ACC112 (cell line): ENCODE measurements at regions not wholly inside any gene's neighbourhood (a gene's known extent, or its start where the extent isn't known, plus 50 kb on each side); places are given as distances from the start of the nearest gene placed in this dataset.
"Not testable (repeated sequence)": the region's sequence is repeated elsewhere in the genome, so short reads cannot be mapped to it uniquely, and the experiment has no call there.

ENCODE experiments used
- H2AFZ ChIP-seq: fragments of 200-600 bp; sonication (generic); one replicate; pipeline ENCODE4 v1.6.0; 2017; ENCODE audit warnings: antibody characterized with exemption, low read length; ENCODE audit not compliant: unreplicated experiment
- H3K27ac ChIP-seq: fragments of 200-600 bp; sonication (generic); 2 replicates; pipeline ENCODE4 v1.5.1; 2014; ENCODE audit warnings: low read depth, mild to moderate bottlenecking, antibody characterized with exemption, low read length, moderate library complexity
- H3K27me3 ChIP-seq: fragments of 200-600 bp; sonication (generic); 2 replicates; pipeline ENCODE4 v1.6.1; 2014; ENCODE audit warnings: mild to moderate bottlenecking, antibody characterized with exemption, low read length, moderate library complexity, mixed read lengths; ENCODE audit not compliant: insufficient read depth
- H3K36me3 ChIP-seq: fragments of 200-600 bp; sonication (generic); 2 replicates; pipeline ENCODE4 v1.6.1; 2016; ENCODE audit warnings: mild to moderate bottlenecking, antibody characterized with exemption, low read length, moderate library complexity, mixed read lengths; ENCODE audit not compliant: insufficient read depth
- H3K4me1 ChIP-seq: fragments of 200-600 bp; sonication (generic); one replicate; pipeline ENCODE4 v1.6.1; 2016; ENCODE audit warnings: low read length, mixed read lengths; ENCODE audit not compliant: insufficient read depth, unreplicated experiment, control insufficient read depth
- H3K4me3 ChIP-seq: fragments of 200-600 bp; sonication (generic); 2 replicates; pipeline ENCODE4 v1.5.1; 2014; ENCODE audit warnings: mild to moderate bottlenecking, low read depth, low read length
- H3K79me2 ChIP-seq: fragments of 200-600 bp; sonication (generic); one replicate; pipeline ENCODE4 v1.6.0; 2016; ENCODE audit warnings: low read length; ENCODE audit not compliant: control insufficient read depth, unreplicated experiment, insufficient read depth

- Histone ChIP-seq H3K27me3 (peaks cover 13% of the 10 kb centered on the region), H3K36me3 (no peaks in the 10 kb centered on the region), H3K4me3 (no peak overlapping the region), H3K79me2 (no peaks in the 10 kb centered on the region), H3K27ac (no peak overlapping the region), H3K4me1 (peaks cover 4% of the 10 kb centered on the region), H2AFZ (no peak overlapping the region)
Measured at GRCh38 chr12:4144676-4145075, 128.9 kb upstream of the CCND2 start.

- Histone ChIP-seq H3K4me3 (no peak overlapping the region), H3K4me1 (peaks cover 4% of the 10 kb centered on the region), H2AFZ (no peak overlapping the region), H3K27me3 (peaks cover 13% of the 10 kb centered on the region), H3K79me2 (no peaks in the 10 kb centered on the region), H3K36me3 (no peaks in the 10 kb centered on the region), H3K27ac (no peak overlapping the region)
Measured at GRCh38 chr12:4143896-4144295, 129.7 kb upstream of the CCND2 start.

GRCh38 chr12:4141348-4142270 is 132.0 kb upstream of the CCND2 start:
- H2AFZ ChIP-seq, result no peak overlapping the region
- no peaks in the 10 kb centered on the region for H3K79me2 ChIP-seq
- peaks cover 4% of the 10 kb centered on the region for H3K4me1 ChIP-seq
- no peak overlapping the region for H3K27ac ChIP-seq
- no peak overlapping the region for H3K4me3 ChIP-seq
- H3K36me3 ChIP-seq, result no peaks in the 10 kb centered on the region
- H3K27me3 ChIP-seq, result peaks cover 10% of the 10 kb centered on the region; the same call in 1 of the 2 replicates

- Histone ChIP-seq H3K27me3 (peaks cover 10% of the 10 kb centered on the region; the same call in 1 of the 2 replicates), H3K36me3 (no peaks in the 10 kb centered on the region), H3K79me2 (no peaks in the 10 kb centered on the region), H3K4me1 (peaks cover 7% of the 10 kb centered on the region), H3K4me3 (no peak overlapping the region), H2AFZ (no peak overlapping the region), H3K27ac (no peak overlapping the region)
Measured at GRCh38 chr12:4140581-4141301, 132.8 kb upstream of the CCND2 start.

DNA sequence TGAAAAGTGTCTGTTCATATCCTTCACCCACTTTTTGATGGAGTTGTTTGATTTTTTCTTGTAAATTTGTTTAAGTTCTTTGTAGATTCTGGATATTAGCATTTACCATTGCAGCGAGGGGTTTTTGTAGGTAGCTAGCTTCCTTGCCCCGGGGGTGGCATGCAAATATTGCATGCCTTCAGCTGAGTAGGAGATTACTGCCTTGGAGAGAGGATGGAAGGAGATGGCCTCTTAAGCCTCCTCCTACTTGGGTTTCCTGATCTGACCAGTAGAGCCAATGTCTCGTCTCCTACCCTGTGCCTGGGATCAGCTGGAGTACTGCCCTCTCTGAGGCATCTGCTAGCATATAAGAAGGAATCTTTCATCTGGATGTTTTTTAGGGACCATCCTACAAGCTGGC is 134.4 kb upstream of the CCND2 start:
- Histone ChIP-seq H3K79me2 (no peaks in the 10 kb centered on the region), H3K27me3 (peaks cover 10% of the 10 kb centered on the region; the same call in 1 of the 2 replicates), H3K4me1 (peaks cover 7% of the 10 kb centered on the region), H3K27ac (no peak overlapping the region), H3K36me3 (no peaks in the 10 kb centered on the region), H2AFZ (no peak overlapping the region), H3K4me3 (no peak overlapping the region)

- not testable (repeated sequence) for H3K27me3 ChIP-seq, H3K4me1 ChIP-seq, H3K79me2 ChIP-seq, H2AFZ ChIP-seq, H3K36me3 ChIP-seq, H3K4me3 ChIP-seq, H3K27ac ChIP-seq
Measured at GRCh38 chr12:4138532-4138931, 135.0 kb upstream of the CCND2 start.

GRCh38 chr12:4138051-4138450 is 135.5 kb upstream of the CCND2 start:
- Histone ChIP-seq H3K4me1 (peaks cover 7% of the 10 kb centered on the region), H3K79me2 (no peaks in the 10 kb centered on the region), H3K27ac (no peak overlapping the region), H3K27me3 (peaks cover 8% of the 10 kb centered on the region; the same call in 1 of the 2 replicates), H3K36me3 (no peaks in the 10 kb centered on the region), H3K4me3 (no peak overlapping the region), H2AFZ (no peak overlapping the region)

- peaks cover 3% of the 10 kb centered on the region for H3K4me1 ChIP-seq
- peaks cover 8% of the 10 kb centered on the region; the same call in 1 of the 2 replicates for H3K27me3 ChIP-seq
- H3K79me2 ChIP-seq, result no peaks in the 10 kb centered on the region
- H2AFZ ChIP-seq, result no peak overlapping the region
- H3K4me3 ChIP-seq, result no peak overlapping the region
- no peaks in the 10 kb centered on the region for H3K36me3 ChIP-seq
- H3K27ac ChIP-seq, result no peak overlapping the region
Measured at GRCh38 chr12:4137441-4137840, 136.1 kb upstream of the CCND2 start.

- Histone ChIP-seq H3K27me3 (peaks cover 9% of the 10 kb centered on the region; the same call in 1 of the 2 replicates), H3K36me3 (no peaks in the 10 kb centered on the region), H2AFZ (no peak overlapping the region), H3K27ac (no peak overlapping the region), H3K4me3 (no peak overlapping the region), H3K79me2 (no peaks in the 10 kb centered on the region), H3K4me1 (peaks cover 3% of the 10 kb centered on the region)
Measured at GRCh38 chr12:4137015-4137414, 136.5 kb upstream of the CCND2 start.

DNA sequence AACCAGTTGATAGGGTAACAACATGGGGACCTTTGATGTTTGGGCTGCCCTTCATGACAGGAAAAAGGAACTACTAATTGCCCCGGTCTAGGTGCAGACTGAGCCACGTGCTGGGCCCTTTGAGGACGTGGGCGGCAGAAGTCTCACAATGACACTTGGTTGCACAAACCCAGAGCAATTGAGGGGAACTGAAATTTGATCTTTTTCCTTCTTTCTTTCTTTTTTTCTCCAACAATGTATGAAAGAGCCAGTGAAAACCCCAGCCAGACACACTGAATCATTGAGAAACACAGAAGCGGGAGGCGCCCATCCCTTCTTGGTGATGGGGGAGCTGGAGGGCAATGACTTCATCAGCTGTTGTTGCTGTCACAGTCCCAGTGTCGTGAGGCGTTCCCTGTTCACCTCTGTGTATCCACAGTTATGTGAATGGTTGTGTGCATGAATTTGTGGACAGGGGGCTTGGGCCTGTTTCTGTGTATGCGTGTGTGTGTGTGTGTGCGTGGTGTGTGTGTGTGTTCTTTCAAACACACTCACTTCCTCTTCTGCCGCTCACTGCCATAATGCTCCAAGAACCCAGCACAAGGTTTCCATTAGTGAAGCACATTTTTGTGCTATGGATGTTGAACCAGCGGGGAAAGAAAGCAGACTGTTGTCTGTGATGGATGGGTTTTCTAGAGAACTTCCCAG is 137.5 kb upstream of the CCND2 start:
- Histone ChIP-seq H3K4me3 (no peak overlapping the region), H2AFZ (no peak overlapping the region), H3K27me3 (peaks cover 19% of the 10 kb centered on the region; the same call in 1 of the 2 replicates), H3K27ac (no peak overlapping the region), H3K36me3 (no peaks in the 10 kb centered on the region), H3K4me1 (peaks cover 3% of the 10 kb centered on the region), H3K79me2 (no peaks in the 10 kb centered on the region)
